ENCODE measurements at regions not wholly inside any gene's neighbourhood (a gene's known extent, or its start where the extent isn't known, plus 50 kb on each side); places are given as distances from the start of the nearest gene placed in this dataset.

- H3K27me3 ChIP-seq (ENCODE audit: insufficient read depth, low read length) = no peaks in the 10 kb centered on the region
- H4K20me1 ChIP-seq (ENCODE audit: control insufficient read depth, insufficient read depth, insufficient read length) = no peaks in the 10 kb centered on the region
- no peak overlapping the region for H2BK12ac ChIP-seq (ENCODE audit: insufficient read length, low read depth, low read length)
- no peaks in the 10 kb centered on the region for H3K79me2 ChIP-seq (ENCODE audit: insufficient read depth, low read length)
- H4K8ac ChIP-seq (replicated peaks; ENCODE audit: insufficient read length, low read depth, low read length) = no peak overlapping the region
- no peak overlapping the region for H4K91ac ChIP-seq (ENCODE audit: insufficient read length, low read depth, low read length)
- Mint-ChIP-seq H3K4me3 (no peak overlapping the region), H3K36me3 (ENCODE audit: insufficient read depth in 1 of 3, low read depth in 3 of 3) (no peaks in the 10 kb centered on the region), H3K27me3 (ENCODE audit: low read depth) (no peaks in the 10 kb centered on the region), H3K27ac (no peak overlapping the region), H3K4me1 (peaks cover 20 to 25% of the 10 kb centered on the region in 2 experiments), H3K9me3 (no peaks in the 10 kb centered on the region)
- no peak for DNase-seq
- no peak overlapping the region for H3T11ph ChIP-seq (ENCODE audit: low read length)
- H3K4me2 ChIP-seq (ENCODE audit: insufficient read depth, insufficient read length, low read length) = no peak overlapping the region
- no peak overlapping the region for H2BK120ac ChIP-seq (ENCODE audit: low read depth, low read length, poor library complexity, severe bottlenecking)
- no peak overlapping the region for H3K56ac ChIP-seq (ENCODE audit: insufficient read length, low read depth, low read length)
- TF ChIP-seq CTCF (conservative IDR thresholded peaks at IDR 0.05) = no peak
- no peak overlapping the region for H3K9ac ChIP-seq (ENCODE audit: extremely low read depth, insufficient read length, low read length)
- H3K18ac ChIP-seq (ENCODE audit: insufficient read length, low read depth, low read length) = no peak overlapping the region
- no peak overlapping the region for H3K4ac ChIP-seq (ENCODE audit: low read depth, low read length)
- WGBS (ENCODE audit: extremely low coverage, insufficient read length, low lambda C conversion rate) = no CpG with 5 or more reads among the region's 1 CpG
- H3K79me1 ChIP-seq (ENCODE audit: insufficient read depth, low read depth, low read length, poor library complexity, severe bottlenecking) = no peaks in the 10 kb centered on the region
- no peak overlapping the region for H3K14ac ChIP-seq (ENCODE audit: insufficient read depth, low read length)
- H3K9me3 ChIP-seq (ENCODE audit: control insufficient read depth, low read depth, low read length) = no peaks in the 10 kb centered on the region
- no peak overlapping the region for H2BK5ac ChIP-seq (ENCODE audit: insufficient read length, low read length)
- no peak overlapping the region for H3K23ac ChIP-seq (ENCODE audit: insufficient read length, low read depth, low read length)
- no peak overlapping the region for H2AFZ ChIP-seq (ENCODE audit: low read length)
- no peak overlapping the region for H2BK20ac ChIP-seq (ENCODE audit: low read depth, low read length, poor library complexity, severe bottlenecking)
- H3K4me1 ChIP-seq (ENCODE audit: insufficient read depth, low read length) = no peaks in the 10 kb centered on the region
- no peak overlapping the region for H2BK15ac ChIP-seq (ENCODE audit: low read depth, low read length)
- H4K5ac ChIP-seq (ENCODE audit: insufficient read length, low read depth, low read length) = no peak overlapping the region
- no peak overlapping the region for H2AK5ac ChIP-seq (ENCODE audit: insufficient read length, low read length)
- H3K23me2 ChIP-seq (ENCODE audit: insufficient read length, low read depth, low read length, poor library complexity, severe bottlenecking) = no peaks in the 10 kb centered on the region
- H3K27ac ChIP-seq (ENCODE audit: insufficient read length, low read depth, low read length) = no peak overlapping the region
Observed at GRCh38 chr20:16844406-16844805, 96.2 kb downstream of the OTOR start.

Measured in H9 (cell line).